GM21576 (cell line): ENCODE measurements at regions not wholly inside any gene's neighbourhood (a gene's known extent, or its start where the extent isn't known, plus 50 kb on each side); places are given as distances from the start of the nearest gene placed in this dataset.
"Not testable (repeated sequence)": the region's sequence is repeated elsewhere in the genome, so short reads cannot be mapped to it uniquely, and the experiment has no call there.

Experiments used
- ATAC-seq: cut with Tn5 transposase; IDR thresholded peaks from one replicate; pipeline ENCODE4 v1.9.1; 2021; ENCODE audit warnings: mild to moderate bottlenecking, moderate library complexity; ENCODE audit not compliant: unreplicated experiment

DNA sequence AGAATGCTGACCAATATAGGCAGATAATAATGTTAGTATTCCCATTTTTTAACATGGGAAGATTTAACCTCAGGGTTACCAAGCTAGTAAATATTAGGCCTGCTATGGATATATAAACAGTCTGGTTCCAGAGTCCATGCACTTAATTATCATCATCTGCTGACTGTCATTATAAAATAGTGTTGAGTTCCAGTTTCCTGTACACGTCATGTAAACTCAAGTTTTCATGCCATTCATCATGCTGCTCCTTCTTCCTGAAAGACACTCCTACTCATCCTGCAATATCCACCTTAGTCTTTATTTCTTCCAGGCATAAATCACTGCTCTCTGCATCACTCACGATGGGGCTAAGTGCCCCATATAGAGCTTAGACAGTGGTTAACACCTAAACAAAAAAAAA is 420.8 kb upstream of the SPHKAP start:
- ATAC-seq, result no peak

DNA sequence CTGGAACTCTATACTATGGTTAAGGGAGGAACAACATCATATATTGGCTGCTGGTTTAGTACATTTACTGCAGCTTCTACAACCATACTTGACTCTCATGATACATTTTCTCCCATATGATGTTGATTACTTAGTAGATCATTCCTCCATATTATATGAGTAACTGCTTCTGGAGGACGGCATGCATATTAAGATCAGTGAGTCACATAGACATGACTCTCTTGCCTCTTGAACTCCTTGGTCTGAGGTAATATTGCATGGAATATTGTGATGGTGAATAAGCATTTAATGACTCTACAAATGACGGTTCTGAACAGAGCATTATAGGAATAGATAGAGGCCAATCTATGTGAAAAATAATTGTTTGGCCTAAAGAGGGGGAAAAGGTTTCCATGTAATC is 418.8 kb upstream of the SPHKAP start:
- no peak for ATAC-seq

DNA sequence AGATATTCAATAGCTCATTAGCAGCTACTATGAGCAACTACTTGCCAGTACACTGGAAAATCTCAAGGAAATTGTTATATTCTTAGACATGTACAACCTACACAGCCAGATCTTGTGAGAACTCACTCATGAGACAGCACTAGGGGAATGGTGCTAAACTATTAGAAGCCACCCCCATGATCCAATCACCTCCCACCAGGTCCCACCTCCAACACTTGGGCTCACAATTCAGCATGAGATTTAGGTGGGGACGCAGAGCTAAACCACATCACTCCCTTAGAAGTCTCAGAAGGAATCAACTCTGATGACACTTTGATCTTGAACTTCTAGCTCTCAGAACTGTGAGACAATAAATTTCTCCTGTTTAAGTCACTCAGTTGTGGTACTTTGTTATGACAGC is 418.3 kb upstream of the SPHKAP start:
- ATAC-seq, result no peak

DNA sequence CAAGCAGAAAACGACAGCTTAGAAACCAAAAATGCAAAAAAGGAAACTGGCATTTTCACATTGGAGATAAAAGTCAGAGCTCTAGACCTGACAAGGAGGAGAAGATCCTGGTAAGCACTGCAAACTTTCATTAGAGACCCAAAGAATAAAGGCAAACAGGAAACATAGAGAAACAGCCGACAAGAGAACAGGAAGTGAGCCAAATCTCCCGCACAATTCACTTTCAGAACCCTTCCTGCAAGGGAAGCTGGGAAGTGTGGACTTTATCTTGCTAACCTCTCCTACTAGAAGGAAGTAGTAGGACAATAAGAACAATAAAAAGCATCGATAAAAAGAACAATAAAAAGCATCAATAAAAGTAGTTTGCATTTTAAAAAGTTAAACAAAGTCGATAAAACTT is 417.8 kb upstream of the SPHKAP start:
- ATAC-seq, result no peak

DNA sequence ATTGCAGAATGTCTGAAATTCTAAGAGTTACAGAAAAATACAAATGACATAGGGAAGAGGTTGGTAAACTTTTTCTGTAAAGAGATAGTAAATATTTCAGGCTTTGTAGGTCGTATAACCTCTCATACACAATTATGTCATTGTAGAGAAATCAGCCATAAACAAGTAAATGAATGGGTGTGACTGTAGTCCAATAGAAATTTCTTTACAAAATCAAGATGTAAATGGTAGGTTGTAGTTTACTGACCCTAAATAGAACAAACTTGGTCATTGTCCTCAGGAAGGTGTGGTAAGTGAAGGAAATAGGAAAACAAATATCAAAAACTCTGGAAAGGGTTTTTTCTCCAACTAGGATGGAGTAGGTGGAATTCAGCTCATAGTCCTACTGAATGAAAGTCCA is 415.5 kb upstream of the SPHKAP start:
- ATAC-seq, result no peak

DNA sequence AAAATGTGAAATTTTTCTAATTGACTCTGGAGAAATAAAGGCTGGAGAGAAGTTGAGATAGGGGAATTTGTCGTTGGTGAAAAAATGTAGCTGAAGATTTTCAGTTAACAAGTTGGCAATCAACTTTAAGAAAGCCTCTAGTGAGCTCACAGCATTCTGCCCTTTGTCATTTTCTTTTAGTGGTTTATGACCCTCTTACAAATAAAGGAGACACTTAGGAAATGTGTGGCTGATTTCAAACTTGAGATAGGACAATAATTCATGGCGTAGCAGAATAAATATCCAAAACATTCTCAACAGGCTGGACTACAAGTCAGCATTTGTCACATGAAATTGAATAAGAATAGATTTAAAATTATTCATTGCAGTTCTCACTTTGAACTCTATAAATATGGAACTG is 412.5 kb upstream of the SPHKAP start:
- ATAC-seq, result no peak

DNA sequence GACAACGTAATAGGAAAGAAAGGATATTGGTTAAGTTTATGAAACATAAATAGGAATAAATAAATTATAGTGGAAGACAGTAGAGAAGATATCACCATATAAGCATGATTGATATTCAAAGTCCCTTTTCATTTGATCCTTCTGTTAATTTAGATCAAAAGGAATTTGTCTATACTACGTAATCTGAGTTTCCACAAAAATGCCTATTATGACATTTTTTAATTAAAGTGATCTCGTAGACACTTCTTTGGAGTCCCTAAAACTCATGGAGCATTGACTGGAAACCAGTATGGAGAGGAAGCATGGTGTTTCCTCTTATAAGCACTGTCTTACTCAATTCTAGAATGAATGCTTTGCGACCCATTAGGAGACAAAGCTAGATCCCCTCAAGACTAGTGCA is 411.4 kb upstream of the SPHKAP start:
- ATAC-seq, result no peak

DNA sequence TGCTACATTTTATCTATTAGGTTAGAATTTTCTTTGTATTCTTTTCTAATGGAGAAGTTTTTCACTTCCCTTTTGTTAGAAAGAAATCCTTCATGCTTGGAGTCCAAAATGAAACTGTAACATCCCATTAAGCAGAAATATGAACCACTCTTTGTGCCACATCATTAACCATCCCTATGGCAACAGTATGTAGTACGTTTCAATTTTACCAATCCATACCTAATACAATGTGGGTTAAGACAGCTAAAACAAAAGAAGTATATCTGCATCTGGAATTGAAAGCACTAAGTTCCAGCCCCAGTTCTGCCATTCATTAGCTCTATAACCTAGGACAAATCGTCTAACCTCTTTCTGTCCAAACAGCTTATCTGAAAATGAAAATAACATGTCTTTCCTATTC is 409.2 kb upstream of the SPHKAP start:
- peak; percentile 75 for ATAC-seq

GRCh38 chr2:228589115-228589514 is 407.6 kb upstream of the SPHKAP start:
- ATAC-seq, result no peak

GRCh38 chr2:228581731-228582130 is 400.2 kb upstream of the SPHKAP start:
- no peak for ATAC-seq

DNA sequence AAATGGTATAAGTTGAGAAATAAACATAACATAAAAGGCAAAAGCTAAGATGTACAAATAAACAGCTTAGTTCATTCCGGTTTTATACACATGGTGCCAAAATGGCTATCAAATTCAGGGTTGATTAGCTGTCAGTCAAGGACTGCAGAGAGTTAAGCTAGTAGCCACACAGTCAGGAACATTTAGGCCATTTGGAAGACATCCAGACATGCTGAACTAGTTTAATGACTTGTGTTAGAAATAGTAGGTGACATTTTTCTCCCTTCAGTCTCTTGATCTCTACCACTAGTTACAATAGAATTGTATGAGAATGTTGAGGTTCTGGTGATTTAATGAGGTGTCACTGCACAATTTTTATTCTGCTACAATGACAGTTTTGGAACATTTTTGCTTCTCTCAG is 394.4 kb upstream of the SPHKAP start:
- no peak for ATAC-seq

- not testable (repeated sequence) for ATAC-seq
These were observed 386.8 kb upstream of the SPHKAP start for GRCh38 chr2:228568275-228568674.

GRCh38 chr2:228561816-228562215 is 380.3 kb upstream of the SPHKAP start:
- no peak for ATAC-seq

- no peak for ATAC-seq
These were observed 378.4 kb upstream of the SPHKAP start for GRCh38 chr2:228559774-228560415.

DNA sequence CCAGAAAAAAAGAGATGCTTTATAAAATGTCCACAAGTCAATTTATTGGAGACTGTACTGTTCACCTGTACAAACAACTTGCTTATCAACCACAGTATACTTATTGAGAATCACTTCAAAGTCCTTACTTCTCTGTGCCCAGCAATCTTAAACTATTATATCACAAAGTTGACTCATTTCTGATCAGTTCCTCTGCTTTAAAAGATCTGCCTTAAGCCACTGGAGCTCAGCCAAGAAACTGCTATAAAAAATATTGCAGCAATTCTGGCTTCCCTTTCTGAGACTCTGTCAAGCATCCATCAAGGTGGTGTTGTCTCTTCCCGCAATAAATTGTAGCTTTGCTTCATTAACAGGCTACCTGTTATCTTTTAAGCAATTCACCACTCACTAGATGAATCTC is 375.2 kb upstream of the SPHKAP start:
- no peak for ATAC-seq

DNA sequence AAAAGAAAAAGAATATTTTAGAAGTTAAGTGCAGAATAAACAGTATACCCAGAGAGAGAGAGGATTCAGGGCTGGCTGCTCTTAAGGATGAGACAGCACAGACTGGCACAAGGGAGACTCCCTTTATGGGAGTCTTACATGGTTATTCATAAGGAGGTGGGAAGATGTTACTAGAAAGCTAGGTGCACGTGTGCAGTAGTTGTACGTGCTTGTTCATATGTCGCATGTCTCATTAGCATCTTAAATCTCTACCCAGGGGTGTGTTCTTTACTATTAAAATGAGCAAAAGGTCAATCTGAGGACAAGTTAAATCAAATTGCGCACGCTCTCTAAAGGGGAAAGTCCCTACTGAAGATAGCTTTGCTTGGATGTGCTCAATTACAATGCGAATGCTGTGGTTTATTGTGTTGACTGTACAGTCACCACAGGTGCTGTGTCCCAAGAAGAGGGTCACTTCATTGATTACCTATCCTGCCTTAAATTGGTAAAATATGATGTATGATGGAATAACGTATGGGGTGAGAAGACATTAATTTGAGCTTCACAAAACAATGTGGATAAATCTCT is 368.0 kb upstream of the SPHKAP start:
- no peak for ATAC-seq

DNA sequence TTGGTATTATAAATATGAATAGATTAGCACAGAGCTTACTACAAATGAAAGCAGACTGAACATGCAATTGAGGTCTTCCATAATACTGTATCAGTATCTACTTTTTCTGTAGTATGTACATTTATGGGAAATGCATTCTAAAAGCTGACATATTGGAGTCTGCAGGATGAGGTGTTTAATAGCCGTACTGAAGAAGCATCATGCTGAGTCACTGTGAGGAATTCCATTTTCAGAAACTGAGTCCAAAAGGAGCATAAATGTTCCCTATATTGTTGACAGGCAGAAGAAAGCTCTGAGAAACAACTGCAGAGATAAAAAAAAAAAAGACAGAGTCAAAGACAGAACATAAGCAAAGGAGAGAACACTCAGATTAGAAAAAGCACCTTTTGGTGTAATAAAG is 366.7 kb upstream of the SPHKAP start:
- ATAC-seq, result no peak

- ATAC-seq, result no peak
These were observed 364.3 kb upstream of the SPHKAP start for GRCh38 chr2:228545748-228546145.

DNA sequence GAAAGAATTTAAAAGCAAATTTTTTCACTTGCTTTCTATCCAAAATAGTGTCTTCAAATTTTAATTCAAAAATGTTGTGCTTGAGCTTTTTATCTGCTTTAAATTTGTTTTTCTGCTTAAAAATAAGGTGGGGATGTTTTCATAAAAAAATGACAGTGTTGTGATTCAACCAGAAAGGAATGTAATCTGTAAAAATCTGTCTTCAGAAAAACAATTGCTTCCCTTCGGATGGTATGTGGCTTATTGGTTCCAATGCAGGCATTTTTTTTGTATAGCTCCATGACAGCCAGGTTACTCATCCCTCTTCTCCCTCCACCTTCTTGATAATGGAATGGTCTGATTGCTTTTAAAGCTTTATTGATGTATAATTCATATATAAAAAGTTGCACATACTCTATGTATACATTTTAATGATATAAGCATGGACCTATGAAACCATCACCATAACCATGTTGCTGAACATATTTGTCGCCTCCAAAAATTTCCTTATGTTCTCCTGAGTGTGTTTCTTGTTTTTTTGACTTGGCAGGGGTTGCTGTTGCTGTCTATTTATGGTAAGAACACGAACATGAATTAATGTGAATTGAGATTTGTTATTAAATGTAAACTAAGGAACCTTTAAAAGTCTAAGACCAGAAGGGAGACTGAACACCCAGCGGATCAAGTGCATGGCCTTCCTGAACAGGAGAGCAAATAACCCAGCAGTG is 363.7 kb upstream of the SPHKAP start:
- ATAC-seq, result no peak

DNA sequence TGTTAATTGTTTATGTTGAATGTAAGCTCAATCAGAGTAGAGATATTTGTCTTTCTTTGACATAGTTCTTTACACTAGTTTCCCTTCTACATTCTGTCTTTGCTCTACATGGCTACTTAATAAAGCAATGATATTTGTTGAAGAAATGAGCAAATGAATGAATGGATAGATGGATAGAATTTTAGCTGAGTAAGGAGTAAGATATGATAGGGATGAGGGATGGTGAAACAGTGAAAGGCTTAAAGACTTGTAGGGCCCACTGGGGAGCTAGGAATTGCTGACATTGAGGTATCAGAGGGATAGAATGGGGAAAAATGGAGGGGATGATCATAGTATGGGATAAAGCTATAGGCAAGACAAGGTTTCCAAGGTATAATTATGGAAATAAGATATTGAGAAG is 361.6 kb upstream of the SPHKAP start:
- ATAC-seq, result no peak

DNA sequence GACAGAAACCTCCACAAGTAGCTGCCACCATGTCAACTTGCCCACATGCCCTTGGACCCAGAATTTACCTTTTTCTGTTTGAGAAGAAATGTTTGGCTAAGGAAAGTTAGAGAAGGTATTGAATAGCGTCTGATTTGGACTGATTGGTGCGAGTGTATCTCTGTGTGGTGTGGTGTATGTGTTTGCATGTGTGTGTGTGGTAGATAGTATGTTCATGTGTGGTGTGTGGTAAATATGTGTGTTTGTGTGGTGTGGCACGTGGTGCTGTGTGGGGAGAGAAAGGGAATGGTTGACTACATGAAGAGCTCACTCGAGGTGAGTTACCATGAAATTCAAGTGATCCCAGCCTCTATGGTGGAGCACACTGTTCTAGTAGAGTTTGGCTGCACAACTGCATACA is 360.8 kb upstream of the SPHKAP start:
- ATAC-seq, result no peak

- no peak for ATAC-seq
These were observed 360.3 kb upstream of the SPHKAP start for GRCh38 chr2:228541789-228542188.

- no peak for ATAC-seq
These were observed 359.5 kb upstream of the SPHKAP start for GRCh38 chr2:228540976-228541375.
